HepG2 (cell line): ENCODE measurements at regions not wholly inside any gene's neighbourhood (a gene's known extent, or its start where the extent isn't known, plus 50 kb on each side); places are given as distances from the start of the nearest gene placed in this dataset.

ENCODE experiments used
- ATAC-seq: fragments of 200-7000 bp; cut with Tn5 transposase; 3 replicates; pipeline ENCODE4 v1.9.1; 2020; ENCODE audit warnings: mild to moderate bottlenecking, moderate library complexity
- BruUV-seq: library from RNA; stranded (reverse); fragments of 400-500 nt; replicated peaks from 2 replicates; lab custom pipeline; 2021; lab: Mats Ljungman, UMichigan
- CTCF ChIA-PET: fragments of 300-600 bp; formaldehyde crosslinking; extraction: SDS; loops from one replicate; lab custom pipeline; 2021; ENCODE audit warnings: low total read pairs, inconsistent platforms, low intra/inter-chr PET ratio; lab: Yijun Ruan, JAX
- POLR2A ChIA-PET: fragments of 350-600 bp; sonication (Branson Sonifier 250); formaldehyde crosslinking; loops from one replicate; lab custom pipeline; 2020; ENCODE audit warnings: antibody characterized with exemption, inconsistent platforms; lab: Yijun Ruan, JAX
- DNase-seq: peaks from one replicate; pipeline ENCODE4 v3.0.0-alpha.2; 2015; ENCODE audit warnings: low spot score
- FAIRE-seq: peaks from 3 replicates; lab custom pipeline; 2011; peaks lifted over from hg19 to GRCh38; lab: Jason Lieb, UNC
- H2AFZ ChIP-seq: one replicate; pipeline ENCODE4 v1.6.1; 2011; ENCODE audit warnings: low read length, inconsistent platforms
- H3K27ac ChIP-seq: fragments of 300-600 bp; 3 replicates; pipeline ENCODE4 v1.8.0; 2011; ENCODE audit warnings: mixed run types, mild to moderate bottlenecking, mixed read lengths, low read length, inconsistent platforms; ENCODE audit not compliant: insufficient read depth; ENCODE audit errors: extremely low read length
- H3K27me3 ChIP-seq, 2 experiments: fragments of 200-600 bp in 1 of 2; 2 replicates in 1 of 2; 3 replicates in 1 of 2; pipeline versions ENCODE4 v1.6.0 to v1.8.0; 2011; ENCODE audit warnings: low read length in 2 of 2, mild to moderate bottlenecking in 2 of 2, moderate library complexity in 2 of 2, inconsistent platforms in 1 of 2; ENCODE audit not compliant: insufficient read depth in 2 of 2, control insufficient read depth in 1 of 2
- H3K36me3 ChIP-seq, 2 experiments: fragments of 200-600 bp in 1 of 2; replicated peaks in 1 of 2; 2 replicates in 1 of 2; 3 replicates in 1 of 2; pipeline versions ENCODE4 v1.5.1 to v1.8.0; 2011; ENCODE audit warnings: low read length in 2 of 2, inconsistent platforms in 1 of 2; ENCODE audit not compliant: insufficient read depth in 2 of 2, control insufficient read depth in 1 of 2
- H3K4me1 ChIP-seq: 2 replicates; pipeline ENCODE4 v1.5.1; 2012; ENCODE audit warnings: low read length, inconsistent platforms; ENCODE audit not compliant: insufficient read depth
- H3K4me2 ChIP-seq: 2 replicates; pipeline ENCODE4 v1.6.0; 2011; ENCODE audit warnings: low read depth, low read length, inconsistent platforms
- H3K4me3 ChIP-seq, 3 experiments: fragments of 200-600 bp in 1 of 3; sonication (generic), shearing (Covaris generic) in 1 of 3; replicated peaks in 1 of 3; 2 replicates each; pipeline ENCODE4 v1.5.1; 2011 to 2016; ENCODE audit warnings: low read length in 3 of 3, inconsistent platforms in 2 of 3, low read depth in 2 of 3, mild to moderate bottlenecking in 2 of 3, control low read depth in 1 of 3, mixed read lengths in 1 of 3; ENCODE audit not compliant: insufficient read depth in 1 of 3
- H3K79me2 ChIP-seq: one replicate; pipeline ENCODE4 v1.6.1; 2011; ENCODE audit warnings: low read length, inconsistent platforms; ENCODE audit not compliant: insufficient read depth
- H3K9ac ChIP-seq: 2 replicates; pipeline ENCODE4 v1.6.0; 2011; ENCODE audit warnings: mild to moderate bottlenecking, low read depth, low read length, inconsistent platforms; ENCODE audit not compliant: insufficient read depth
- H3K9me3 ChIP-seq: 2 replicates; pipeline ENCODE4 v1.5.1; 2012; ENCODE audit warnings: mild to moderate bottlenecking, low read length
- H4K20me1 ChIP-seq: 2 replicates; pipeline ENCODE4 v1.6.0; 2011; ENCODE audit warnings: inconsistent platforms, mild to moderate bottlenecking, low read length, moderate library complexity; ENCODE audit not compliant: insufficient read depth
- ATF2 ChIP-seq: sonication (generic); formaldehyde crosslinking; IDR thresholded peaks from 2 replicates; pipeline ENCODE4 v1.4.0; 2020; ENCODE audit warnings: missing genetic modification reagents
- ATF3 ChIP-seq: sonication (generic); formaldehyde crosslinking; IDR thresholded peaks from 2 replicates; pipeline ENCODE4 v1.4.0; 2020; ENCODE audit warnings: missing genetic modification reagents
- CCDC6 ChIP-seq: sonication (generic); formaldehyde crosslinking; IDR thresholded peaks from 2 replicates; pipeline ENCODE4 v1.8.1; 2022; ENCODE audit warnings: mild to moderate bottlenecking, missing genetic modification reagents, moderate library complexity
- ETS1 ChIP-seq: sonication (generic); formaldehyde crosslinking; IDR thresholded peaks from 2 replicates; pipeline ENCODE4 v1.4.0; 2020; ENCODE audit warnings: missing genetic modification reagents
- HMG20A ChIP-seq: IDR thresholded peaks from 2 replicates; pipeline ENCODE4 v1.6.1; 2016; ENCODE audit warnings: borderline replicate concordance
- PCBP1 ChIP-seq: fragments of 200-400 bp; formaldehyde crosslinking; IDR thresholded peaks from 2 replicates; pipeline ENCODE4 v1.6.1; 2017; ENCODE audit warnings: mild to moderate bottlenecking, low read depth, low read length, borderline replicate concordance
- POLR2A ChIP-seq, 2 experiments: IDR thresholded peaks; 2 replicates each; pipeline ENCODE4 v1.6.1; 2011; ENCODE audit warnings: low read depth in 2 of 2, low read length in 2 of 2, mild to moderate bottlenecking in 1 of 2, moderate library complexity in 1 of 2; ENCODE audit not compliant: insufficient read depth in 1 of 2
- SP1 ChIP-seq, 2 experiments: fragments of 450-650 bp in 1 of 2; sonication (generic) in 1 of 2; formaldehyde crosslinking in 1 of 2; IDR thresholded peaks; 2 replicates each; pipeline versions ENCODE4 v1.4.0 to v1.6.1; 2016 to 2020; ENCODE audit warnings: missing genetic modification reagents in 1 of 2
- SRY ChIP-seq: sonication (generic); formaldehyde crosslinking; IDR thresholded peaks from 2 replicates; pipeline ENCODE4 v1.8.0; 2022; ENCODE audit warnings: mild to moderate bottlenecking, missing genetic modification reagents
- TCF7 ChIP-seq: sonication (generic); IDR thresholded peaks from 2 replicates; pipeline ENCODE4 v1.6.1; 2016; ENCODE audit warnings: antibody characterized with exemption, low read depth
- ZNF276 ChIP-seq: sonication (generic); formaldehyde crosslinking; IDR thresholded peaks from 2 replicates; pipeline ENCODE4 v1.4.0; 2020; ENCODE audit warnings: mild to moderate bottlenecking, low read depth, missing genetic modification reagents
- ZNF646 ChIP-seq: sonication (generic); formaldehyde crosslinking; IDR thresholded peaks from 2 replicates; pipeline ENCODE4 v1.9.0; 2021; ENCODE audit warnings: mild to moderate bottlenecking, missing genetic modification reagents
- ZSCAN20 ChIP-seq: sonication (generic); formaldehyde crosslinking; IDR thresholded peaks from 2 replicates; pipeline ENCODE4 v1.4.0; 2020; ENCODE audit warnings: missing genetic modification reagents, mild to moderate bottlenecking, borderline replicate concordance
- WGBS: methylation state at CpG from one replicate; pipeline ENCODE4 v1.1.6; 2017; ENCODE audit warnings: low lambda C conversion rate; 5-methylcytosine and 5-hydroxymethylcytosine counted together
- in situ Hi-C: cut with HindIII; loops from 2 replicates; pipeline ENCODE4 v1.10.0; 2017; ENCODE audit warnings: low pct_unique_long_range_greater_than_20kb; ENCODE audit not compliant: extremely low pct_ligation_motif_present
- intact Hi-C: fragments of 100-400 bp; cut with micrococcal nuclease; formaldehyde crosslinking; loops from one replicate; pipeline ENCODE4 v1.10.0; 2022; ENCODE audit not compliant: unreplicated experiment

- TF ChIP-seq ZNF646 (CRISPR knock-in tag) = no peak
- TF ChIP-seq ATF3 (CRISPR knock-in tag) = no peak
- no peak for TF ChIP-seq PCBP1
- no peak for TF ChIP-seq ETS1 (CRISPR knock-in tag)
Observed at GRCh38 chr10:113376428-113376827, 176.4 kb upstream of the HABP2 start (continued).

- H4K20me1 ChIP-seq = peaks cover 3% of the 10 kb centered on the region; the same call in 1 of the 2 replicates
- in situ Hi-C loops = no loop called here
- ATAC-seq = no peak
- no peak overlapping the region for H2AFZ ChIP-seq
- CTCF ChIA-PET = no interaction called here
- H3K27me3 ChIP-seq = peaks cover 0 to 22% of the 10 kb centered on the region in 2 experiments; a peak in 3 of 5 replicates
- H3K4me2 ChIP-seq = no peak overlapping the region
- no peak overlapping the region for H3K9ac ChIP-seq
- no peaks in the 10 kb centered on the region for H3K79me2 ChIP-seq
- intact Hi-C loops = no loop called here
- FAIRE-seq = no peak
- H3K4me3 ChIP-seq = no peak overlapping the region
- H3K27ac ChIP-seq = no peak overlapping the region
- no peaks in the 10 kb centered on the region for H3K4me1 ChIP-seq
- no peaks in the 10 kb centered on the region for H3K36me3 ChIP-seq
- POLR2A ChIA-PET = no interaction called here
- 22% methylated on average over 1 of the region's 1 CpG for WGBS
- no TSS peak for BruUV-seq
- no peak for DNase-seq
- H3K9me3 ChIP-seq = no peaks in the 10 kb centered on the region
- TF ChIP-seq SRY (no peak), ZSCAN20 (CRISPR knock-in tag) (no peak), HMG20A (CRISPR knock-in tag) (no peak), POLR2A (IDR thresholded peaks at IDR 0.05; ENCODE audit: insufficient read depth in 1 of 2, low read depth in 2 of 2, low read length in 2 of 2) (no peak), CCDC6 (CRISPR knock-in tag) (no peak), ATF2 (CRISPR knock-in tag) (no peak), SP1 (IDR thresholded peaks at IDR 0.05) (no peak), SP1 (CRISPR knock-in tag; IDR thresholded peaks at IDR 0.05) (no peak), ZNF276 (CRISPR knock-in tag) (no peak), TCF7 (no peak)
Observed at GRCh38 chr10:113379091-113379490, 173.8 kb upstream of the HABP2 start.
